Upper lobe of right lung (tissue), 1 donor: ENCODE measurements at regions not wholly inside any gene's neighbourhood (a gene's known extent, or its start where the extent isn't known, plus 50 kb on each side); places are given as distances from the start of the nearest gene placed in this dataset.

Experiments
- ATAC-seq: fragments of 200-7000 bp; cut with Tn5 transposase; one replicate; pipeline ENCODE4 v1.9.1; 2020; ENCODE audit warnings: mild to moderate bottlenecking, moderate library complexity
- DNase-seq: peaks from one replicate; pipeline ENCODE4 v3.0.0-alpha.2; 2020
- H3K27ac ChIP-seq: fragments of 200-600 bp; one replicate; pipeline ENCODE4 v1.8.0; 2022
- H3K27me3 ChIP-seq: fragments of 200-600 bp; one replicate; pipeline ENCODE4 v1.8.0; 2022; ENCODE audit warnings: mild to moderate bottlenecking
- H3K36me3 ChIP-seq: fragments of 200-600 bp; one replicate; pipeline ENCODE4 v1.8.0; 2022
- H3K4me1 ChIP-seq: fragments of 200-600 bp; one replicate; pipeline ENCODE4 v1.8.0; 2022
- H3K4me3 ChIP-seq: fragments of 200-600 bp; one replicate; pipeline ENCODE4 v1.8.0; 2022; ENCODE audit warnings: mild to moderate bottlenecking
- H3K9me3 ChIP-seq: fragments of 200-600 bp; one replicate; pipeline ENCODE4 v1.8.0; 2022
- intact Hi-C: fragments of 100-400 bp; cut with DNase I; formaldehyde crosslinking; loops from one replicate; pipeline ENCODE4 v1.11.0; 2022
- TF ChIP-seq, protein P1 (sequence below): fragments of 200-600 bp; IDR thresholded peaks from one replicate; pipeline ENCODE4 v1.8.0; 2022; ENCODE audit warnings: antibody characterized with exemption
- donor health status: DM: no; HTN: yes; CAD: no; lungs with severe emphysema.

DNA sequence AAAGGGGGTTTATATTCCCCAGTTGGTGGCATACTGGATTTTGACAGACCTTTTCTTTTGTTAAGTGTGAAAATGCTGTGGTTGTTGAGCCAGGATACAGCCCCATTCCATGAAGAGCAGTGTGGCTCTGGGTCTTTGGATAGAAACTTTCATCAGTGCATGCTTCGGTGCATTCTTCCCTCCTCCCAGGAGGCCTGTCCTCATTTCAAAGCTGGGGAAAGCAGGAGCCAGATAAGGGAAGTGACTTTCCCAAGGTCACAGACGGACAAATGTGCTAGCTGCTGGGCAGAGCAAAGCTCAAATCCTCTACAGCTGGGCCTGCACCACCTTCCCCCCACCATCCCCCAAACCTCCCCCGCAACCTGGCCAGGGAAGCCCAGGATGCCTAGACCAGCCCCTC lies 184.5 kb upstream of the NTM start:
- Histone ChIP-seq H3K27ac (no peak overlapping the region), H3K9me3 (no peaks in the 10 kb centered on the region), H3K4me3 (no peak overlapping the region), H3K36me3 (no peaks in the 10 kb centered on the region), H3K4me1 (no peaks in the 10 kb centered on the region), H3K27me3 (no peaks in the 10 kb centered on the region)
- ATAC-seq, result no peak
- intact Hi-C loops, result no loop called here
- no peak for DNase-seq
- TF ChIP-seq, protein P1, sequence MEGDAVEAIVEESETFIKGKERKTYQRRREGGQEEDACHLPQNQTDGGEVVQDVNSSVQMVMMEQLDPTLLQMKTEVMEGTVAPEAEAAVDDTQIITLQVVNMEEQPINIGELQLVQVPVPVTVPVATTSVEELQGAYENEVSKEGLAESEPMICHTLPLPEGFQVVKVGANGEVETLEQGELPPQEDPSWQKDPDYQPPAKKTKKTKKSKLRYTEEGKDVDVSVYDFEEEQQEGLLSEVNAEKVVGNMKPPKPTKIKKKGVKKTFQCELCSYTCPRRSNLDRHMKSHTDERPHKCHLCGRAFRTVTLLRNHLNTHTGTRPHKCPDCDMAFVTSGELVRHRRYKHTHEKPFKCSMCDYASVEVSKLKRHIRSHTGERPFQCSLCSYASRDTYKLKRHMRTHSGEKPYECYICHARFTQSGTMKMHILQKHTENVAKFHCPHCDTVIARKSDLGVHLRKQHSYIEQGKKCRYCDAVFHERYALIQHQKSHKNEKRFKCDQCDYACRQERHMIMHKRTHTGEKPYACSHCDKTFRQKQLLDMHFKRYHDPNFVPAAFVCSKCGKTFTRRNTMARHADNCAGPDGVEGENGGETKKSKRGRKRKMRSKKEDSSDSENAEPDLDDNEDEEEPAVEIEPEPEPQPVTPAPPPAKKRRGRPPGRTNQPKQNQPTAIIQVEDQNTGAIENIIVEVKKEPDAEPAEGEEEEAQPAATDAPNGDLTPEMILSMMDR, result no peak

DNA sequence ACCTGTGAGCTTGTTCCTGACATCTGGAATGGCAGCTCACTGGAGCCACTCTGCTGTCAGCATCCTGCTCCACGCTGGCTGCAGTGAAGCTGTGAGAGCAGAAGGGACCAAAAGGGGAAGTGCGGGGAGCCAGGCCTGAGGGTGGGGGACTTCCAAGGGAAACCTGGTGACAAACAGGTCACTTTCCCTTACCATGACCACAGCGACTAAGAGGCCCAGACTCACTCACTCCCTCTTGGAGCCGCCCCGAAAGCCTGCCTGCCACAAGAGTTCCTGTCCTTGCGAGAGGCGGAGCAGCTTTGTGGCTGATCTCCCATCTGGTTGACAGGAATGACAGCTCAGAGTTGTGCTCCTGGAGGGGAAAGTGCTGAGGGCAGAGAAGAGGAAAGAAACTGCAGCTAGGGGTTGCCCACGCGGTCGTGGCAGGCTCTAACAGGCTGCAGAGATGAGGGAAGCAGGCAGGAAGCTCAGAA lies 183.8 kb upstream of the NTM start:
- Histone ChIP-seq H3K36me3 (no peaks in the 10 kb centered on the region), H3K27me3 (no peaks in the 10 kb centered on the region), H3K9me3 (no peaks in the 10 kb centered on the region), H3K27ac (no peak overlapping the region), H3K4me3 (no peak overlapping the region), H3K4me1 (no peaks in the 10 kb centered on the region)
- TF ChIP-seq, protein P1, result no peak
- intact Hi-C loops, result no loop called here
- DNase-seq (no peak), ATAC-seq (peak; percentile 46)

GRCh38 chr11:131190446-131190845 lies 180.0 kb upstream of the NTM start:
- intact Hi-C loops, result no loop called here
- TF ChIP-seq, protein P1, result no peak
- H3K27ac ChIP-seq, result no peak overlapping the region
- H3K36me3 ChIP-seq, result no peaks in the 10 kb centered on the region
- no peak overlapping the region for H3K4me3 ChIP-seq
- no peaks in the 10 kb centered on the region for H3K27me3 ChIP-seq
- no peak for DNase-seq
- ATAC-seq, result no peak
- H3K9me3 ChIP-seq, result no peaks in the 10 kb centered on the region
- H3K4me1 ChIP-seq, result no peaks in the 10 kb centered on the region

DNA sequence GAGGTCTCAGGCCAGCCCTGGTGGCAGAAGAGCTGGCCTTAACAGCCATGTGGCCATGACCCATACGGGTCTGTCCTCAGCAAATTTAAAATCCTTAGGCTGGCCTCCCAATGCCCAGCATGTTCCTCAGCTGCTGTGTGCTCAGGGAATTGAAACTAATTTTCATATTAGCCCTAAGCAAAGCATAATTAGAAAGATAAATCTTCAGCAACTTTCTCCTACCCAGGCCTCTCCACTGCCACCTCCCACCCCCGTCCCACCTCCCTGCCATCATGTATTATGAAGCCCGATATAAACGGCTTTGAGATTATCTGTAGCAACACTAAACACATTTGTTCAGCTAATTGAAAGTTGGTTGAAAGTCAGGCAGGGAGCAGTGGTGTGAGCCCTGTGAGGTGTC lies 178.8 kb upstream of the NTM start:
- intact Hi-C loops, result no loop called here
- Histone ChIP-seq H3K4me1 (peaks cover 6% of the 10 kb centered on the region), H3K4me3 (no peak overlapping the region), H3K36me3 (no peaks in the 10 kb centered on the region), H3K27me3 (no peaks in the 10 kb centered on the region), H3K9me3 (no peaks in the 10 kb centered on the region), H3K27ac (no peak overlapping the region)
- DNase-seq, result no peak
- ATAC-seq, result no peak
- TF ChIP-seq, protein P1, result no peak

DNA sequence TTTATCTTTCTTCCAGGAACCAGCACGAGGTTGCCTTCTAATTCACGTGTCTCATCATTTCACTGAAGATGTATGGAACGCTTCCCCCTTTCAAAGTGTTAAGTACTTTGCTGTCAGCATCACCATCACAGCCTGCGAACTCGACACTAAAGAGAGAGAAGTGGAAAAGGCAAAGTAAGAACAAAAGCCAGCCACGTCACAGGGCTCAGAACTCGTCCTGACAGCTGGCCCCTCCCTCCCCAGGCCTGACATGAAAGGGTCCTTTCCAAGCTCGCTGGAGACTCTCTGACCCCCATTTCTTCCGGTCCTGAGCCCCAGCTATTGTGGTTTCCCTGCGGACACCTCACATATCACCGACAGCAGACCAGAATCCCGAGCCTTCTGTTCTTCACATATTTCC lies 177.8 kb upstream of the NTM start:
- Histone ChIP-seq H3K9me3 (no peaks in the 10 kb centered on the region), H3K36me3 (no peaks in the 10 kb centered on the region), H3K27me3 (no peaks in the 10 kb centered on the region), H3K4me1 (peaks cover 6% of the 10 kb centered on the region), H3K27ac (no peak overlapping the region), H3K4me3 (no peak overlapping the region)
- TF ChIP-seq, protein P1, result no peak
- intact Hi-C loops, result no loop called here
- DNase-seq (no peak), ATAC-seq (no peak)

DNA sequence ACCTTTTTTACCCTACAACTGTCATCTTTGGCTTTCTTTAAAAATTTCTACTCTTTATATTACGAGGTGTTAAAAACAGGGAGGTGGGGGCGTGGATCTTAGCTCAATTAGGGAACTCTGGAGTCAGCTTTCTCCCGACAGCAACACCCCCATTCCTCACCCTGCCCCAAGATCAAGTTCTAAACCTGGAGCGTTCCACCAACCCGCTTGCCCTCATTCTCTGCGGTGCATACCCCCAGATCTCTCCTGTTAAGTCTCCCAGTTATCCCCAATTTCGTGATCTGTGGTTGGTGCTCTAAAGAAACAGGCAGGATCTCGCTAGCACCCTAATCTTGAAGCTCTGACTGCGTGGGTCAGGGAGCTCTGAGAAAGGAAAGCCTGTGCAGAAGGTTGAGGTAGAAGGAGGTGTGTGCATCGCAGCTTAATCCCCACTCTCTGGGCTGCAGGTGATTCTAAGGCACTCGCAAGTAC lies 177.3 kb upstream of the NTM start:
- Histone ChIP-seq H3K27me3 (no peaks in the 10 kb centered on the region), H3K27ac (no peak overlapping the region), H3K36me3 (no peaks in the 10 kb centered on the region), H3K9me3 (no peaks in the 10 kb centered on the region), H3K4me3 (no peak overlapping the region), H3K4me1 (peaks cover 6% of the 10 kb centered on the region)
- ATAC-seq (no peak), DNase-seq (no peak)
- TF ChIP-seq, protein P1, result no peak
- intact Hi-C loops, result no loop called here
